Type B pancreatic cell (in vitro differentiated cells): ENCODE measurements at regions not wholly inside any gene's neighbourhood (a gene's known extent, or its start where the extent isn't known, plus 50 kb on each side); places are given as distances from the start of the nearest gene placed in this dataset.

Experiments
- DNase-seq: peaks from one replicate; pipeline ENCODE4 v3.0.0; 2021; ENCODE audit warnings: mixed read lengths; ENCODE audit not compliant: unreplicated experiment; ENCODE audit errors: extremely low spot score
- H3K27ac Mint-ChIP-seq: 2 replicates; pipeline ENCODE4 v1.8.0; 2021; ENCODE audit warnings: mild to moderate bottlenecking, mixed read lengths
- H3K27me3 Mint-ChIP-seq: 2 replicates; pipeline ENCODE4 v1.8.0; 2021; ENCODE audit warnings: mixed read lengths
- H3K36me3 Mint-ChIP-seq: 2 replicates; pipeline ENCODE4 v1.8.0; 2021; ENCODE audit warnings: mixed read lengths
- H3K4me1 Mint-ChIP-seq: one replicate; pipeline ENCODE4 v1.8.0; 2021; ENCODE audit warnings: mixed read lengths; ENCODE audit not compliant: unreplicated experiment
- H3K4me3 Mint-ChIP-seq: 2 replicates; pipeline ENCODE4 v1.8.0; 2021; ENCODE audit warnings: mild to moderate bottlenecking, mixed read lengths
- H3K9me3 Mint-ChIP-seq: 2 replicates; pipeline ENCODE4 v1.8.0; 2021; ENCODE audit warnings: mixed read lengths
- CTCF ChIP-seq: fragments of 200-600 bp; sonication (generic); conservative IDR thresholded peaks from 2 replicates; pipeline ENCODE4 v1.5.0; 2021; ENCODE audit warnings: antibody characterized with exemption, mild to moderate bottlenecking

- Mint-ChIP-seq H3K27ac (no peak overlapping the region), H3K27me3 (no peaks in the 10 kb centered on the region), H3K9me3 (peaks cover 7% of the 10 kb centered on the region), H3K4me1 (peaks cover 35% of the 10 kb centered on the region), H3K4me3 (no peak overlapping the region), H3K36me3 (peaks cover 4% of the 10 kb centered on the region)
- DNase-seq = no peak
- no peak for TF ChIP-seq CTCF
Measured at GRCh38 chr2:19139386-19139785, 219.0 kb downstream of the OSR1 start.

- Mint-ChIP-seq H3K4me3 (no peak overlapping the region), H3K27ac (peak overlapping the region; percentile 46), H3K36me3 (peaks cover 4% of the 10 kb centered on the region), H3K9me3 (peaks cover 7% of the 10 kb centered on the region), H3K27me3 (no peaks in the 10 kb centered on the region), H3K4me1 (peaks cover 35% of the 10 kb centered on the region)
- no peak for TF ChIP-seq CTCF
- no peak for DNase-seq
Measured at GRCh38 chr2:19138264-19138825, 220.1 kb downstream of the OSR1 start.

GRCh38 chr2:19137433-19137832, 221.0 kb downstream of the OSR1 start:
- peaks cover 4% of the 10 kb centered on the region for H3K36me3 Mint-ChIP-seq
- peaks cover 38% of the 10 kb centered on the region for H3K4me1 Mint-ChIP-seq
- no peaks in the 10 kb centered on the region for H3K27me3 Mint-ChIP-seq
- H3K9me3 Mint-ChIP-seq = peaks cover 7% of the 10 kb centered on the region
- no peak for TF ChIP-seq CTCF
- no peak overlapping the region for H3K4me3 Mint-ChIP-seq
- no peak for DNase-seq
- H3K27ac Mint-ChIP-seq = no peak overlapping the region

GRCh38 chr2:19132967-19133366, 225.5 kb downstream of the OSR1 start:
- H3K4me3 Mint-ChIP-seq = no peak overlapping the region
- DNase-seq = no peak

GRCh38 chr2:19131871-19132270, 226.6 kb downstream of the OSR1 start:
- Mint-ChIP-seq H3K27ac (no peak overlapping the region), H3K9me3 (no peaks in the 10 kb centered on the region), H3K4me3 (no peak overlapping the region)

More at GRCh38 chr2:19132967-19133366, 225.5 kb downstream of the OSR1 start:
- TF ChIP-seq CTCF = no peak
- Mint-ChIP-seq H3K27ac (no peak overlapping the region), H3K4me1 (peaks cover 36% of the 10 kb centered on the region), H3K9me3 (no peaks in the 10 kb centered on the region), H3K36me3 (no peaks in the 10 kb centered on the region), H3K27me3 (no peaks in the 10 kb centered on the region)

More at GRCh38 chr2:19131871-19132270, 226.6 kb downstream of the OSR1 start:
- no peaks in the 10 kb centered on the region for H3K27me3 Mint-ChIP-seq
- TF ChIP-seq CTCF = no peak
- peaks cover 27% of the 10 kb centered on the region for H3K4me1 Mint-ChIP-seq
- DNase-seq = no peak
- no peaks in the 10 kb centered on the region for H3K36me3 Mint-ChIP-seq
